Jurkat, Clone E6-1 (cell line): ENCODE measurements at regions not wholly inside any gene's neighbourhood (a gene's known extent, or its start where the extent isn't known, plus 50 kb on each side); places are given as distances from the start of the nearest gene placed in this dataset.

Experiments
- DNase-seq: peaks from one replicate; pipeline ENCODE4 v3.0.0-alpha.2; 2011; ENCODE audit warnings: low read depth, low spot score
- H3K4me3 ChIP-seq: 2 replicates; pipeline ENCODE4 v1.5.1; 2011; ENCODE audit warnings: mild to moderate bottlenecking, low read length, control low read depth, moderate library complexity

DNA sequence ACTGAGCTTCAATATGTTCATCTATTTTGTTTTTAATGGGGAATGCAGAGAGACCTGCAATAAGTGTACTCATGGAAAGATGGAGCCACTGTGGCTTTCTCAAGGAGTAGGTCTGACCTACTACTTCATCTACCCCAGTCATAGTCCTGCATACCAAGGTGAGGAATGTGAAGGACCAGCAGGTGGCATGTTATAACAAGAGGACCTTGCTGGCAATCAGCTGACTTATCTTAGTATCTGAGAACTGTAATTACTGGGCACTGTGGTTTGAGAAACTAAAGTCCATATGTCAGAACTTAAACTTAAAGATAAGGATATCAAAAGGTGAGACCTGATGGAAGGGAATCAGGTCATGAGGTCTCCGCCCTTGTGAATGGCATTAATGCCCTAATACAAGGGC lies 1104.2 kb downstream of the BCL11A start:
- DNase-seq: peak; percentile 31
- H3K4me3 ChIP-seq: no peak overlapping the region

DNA sequence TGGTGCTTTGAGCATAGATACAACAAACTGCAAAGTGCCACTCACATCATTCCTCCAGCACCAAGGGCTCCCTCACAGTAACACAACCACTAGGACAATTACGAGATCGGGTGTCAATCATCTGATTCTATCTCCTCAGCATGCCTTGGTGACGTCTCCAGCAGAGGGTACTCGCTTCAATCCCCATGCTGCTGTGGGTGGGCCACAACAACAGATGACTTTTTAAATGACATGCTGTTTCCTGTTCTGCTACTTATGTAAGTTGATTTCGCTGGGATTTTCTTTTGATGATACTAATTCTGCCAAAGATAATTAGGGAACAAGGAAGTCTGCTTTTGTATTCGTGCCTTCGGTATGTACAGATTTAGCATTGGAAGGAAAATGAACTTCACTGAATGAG lies 1113.0 kb downstream of the BCL11A start:
- no peak for DNase-seq
- H3K4me3 ChIP-seq: no peak overlapping the region

DNA sequence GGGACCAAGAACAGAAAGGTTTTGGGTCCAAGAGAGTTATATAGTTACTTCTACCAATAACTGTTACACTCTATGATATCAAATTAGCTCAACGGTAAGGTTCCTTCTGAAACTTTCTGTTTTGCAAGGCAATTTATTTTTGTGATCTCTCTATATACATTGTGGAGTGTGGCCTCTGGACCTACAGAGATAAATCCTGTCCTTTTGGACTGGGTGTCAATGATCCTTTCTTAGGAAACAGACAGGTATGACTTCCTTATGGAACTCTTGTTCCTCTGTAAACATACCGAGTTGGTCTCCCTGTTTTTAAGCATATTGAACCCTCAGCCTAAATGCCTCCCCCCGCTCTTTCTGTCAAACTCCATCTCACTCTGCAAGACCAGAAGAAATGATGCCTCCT lies 1117.8 kb downstream of the BCL11A start:
- DNase-seq: no peak
- no peak overlapping the region for H3K4me3 ChIP-seq

DNA sequence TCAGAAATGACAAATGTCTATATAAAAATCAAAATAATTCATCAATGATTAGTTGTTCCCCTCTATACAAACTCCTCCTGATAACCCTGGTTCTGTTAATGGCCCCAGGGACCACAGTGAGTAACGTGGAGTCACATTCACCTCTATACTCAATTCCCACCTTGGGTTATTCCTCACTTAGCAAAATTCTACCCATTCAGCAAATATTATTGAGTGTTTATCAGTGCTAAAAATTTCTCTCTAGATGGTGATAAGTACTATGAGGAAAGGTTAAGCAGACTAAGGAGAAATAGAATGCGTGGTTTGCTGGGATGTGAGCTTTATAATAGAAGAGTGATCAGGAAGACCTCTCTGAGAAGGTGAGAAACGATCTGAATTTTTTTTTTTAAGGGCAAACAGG lies 1124.5 kb downstream of the BCL11A start:
- no peak overlapping the region for H3K4me3 ChIP-seq
- no peak for DNase-seq

DNA sequence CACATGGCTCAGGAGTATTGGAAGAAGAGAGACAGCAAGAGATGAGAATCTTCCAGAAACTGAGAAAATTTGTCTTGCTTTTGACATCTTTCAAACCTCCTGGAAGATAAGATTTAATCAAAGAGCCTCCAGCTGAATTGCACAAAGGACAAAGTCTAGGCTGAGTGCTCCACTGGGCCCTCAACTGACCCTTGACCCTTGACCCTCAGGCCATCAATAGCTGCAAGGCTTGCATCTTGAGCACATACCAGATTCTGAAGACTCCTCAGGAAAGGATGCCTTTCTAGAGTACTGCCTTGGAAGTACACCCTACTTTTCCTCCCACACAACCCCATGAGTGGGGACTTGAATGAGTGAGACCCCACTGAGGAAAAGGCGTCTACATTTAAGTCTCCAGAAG lies 1125.5 kb downstream of the BCL11A start:
- no peak for DNase-seq
- no peak overlapping the region for H3K4me3 ChIP-seq

DNA sequence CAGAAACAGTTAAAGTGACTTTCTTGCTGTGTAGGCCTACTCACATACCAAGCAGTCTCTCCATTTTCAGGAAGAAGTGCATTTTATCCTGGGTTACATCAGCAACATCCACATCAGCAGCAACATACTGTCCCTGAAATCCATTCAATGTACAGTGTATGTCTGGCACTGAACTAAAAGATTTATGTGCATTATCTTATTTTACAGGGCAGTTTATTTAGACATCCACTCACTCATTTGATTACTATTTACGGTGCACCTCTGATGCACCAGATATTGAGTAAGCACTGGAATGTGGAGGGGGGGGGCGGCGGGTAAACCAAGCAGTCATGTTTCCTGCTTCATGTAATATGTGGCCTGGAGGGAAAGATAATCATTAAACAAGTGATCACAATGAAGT lies 1128.2 kb downstream of the BCL11A start:
- DNase-seq: no peak
- H3K4me3 ChIP-seq: no peak overlapping the region

DNA sequence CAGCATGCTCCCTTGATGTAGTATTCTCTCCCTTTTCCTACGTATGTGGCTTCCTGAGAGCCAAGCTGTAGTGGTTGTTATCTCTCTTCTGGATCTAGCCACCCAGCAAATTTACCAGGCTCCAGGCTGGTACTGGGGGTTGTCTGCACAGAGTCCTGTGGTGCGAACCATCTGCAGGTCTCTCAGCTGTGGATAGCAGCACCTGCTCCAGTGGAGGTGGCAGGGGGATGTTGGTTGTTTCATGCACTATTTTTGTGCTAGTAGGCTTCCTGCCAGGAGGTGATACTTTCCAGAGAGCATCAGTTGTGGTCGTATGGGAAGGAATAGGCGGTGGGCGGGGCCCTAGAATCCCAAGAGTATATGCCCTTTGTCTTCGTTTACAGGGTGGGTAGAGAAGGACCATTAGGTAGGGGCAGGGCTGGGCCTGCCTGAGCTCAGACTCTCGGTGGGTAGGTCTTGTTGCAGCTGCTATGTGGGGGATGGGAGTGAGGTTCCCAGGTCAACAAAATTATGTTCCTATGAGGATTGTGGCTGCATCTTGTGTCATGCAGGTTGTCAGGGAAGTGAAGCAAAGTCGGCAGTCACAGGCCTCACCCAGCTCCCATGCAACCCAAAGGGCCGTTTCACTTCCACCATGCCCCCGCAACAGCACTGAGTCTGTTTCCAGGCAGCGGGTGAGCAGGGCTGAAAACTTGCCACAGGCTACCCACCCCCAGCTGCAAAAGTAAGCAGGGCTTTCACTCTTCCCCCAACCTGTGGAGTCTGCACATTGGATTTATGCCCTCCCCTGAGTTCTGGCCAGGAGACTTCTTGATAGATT lies 1139.5 kb downstream of the BCL11A start:
- DNase-seq: peak; percentile 95
- H3K4me3 ChIP-seq: peak overlapping the region; percentile 2; the same call in 1 of the 2 replicates

DNA sequence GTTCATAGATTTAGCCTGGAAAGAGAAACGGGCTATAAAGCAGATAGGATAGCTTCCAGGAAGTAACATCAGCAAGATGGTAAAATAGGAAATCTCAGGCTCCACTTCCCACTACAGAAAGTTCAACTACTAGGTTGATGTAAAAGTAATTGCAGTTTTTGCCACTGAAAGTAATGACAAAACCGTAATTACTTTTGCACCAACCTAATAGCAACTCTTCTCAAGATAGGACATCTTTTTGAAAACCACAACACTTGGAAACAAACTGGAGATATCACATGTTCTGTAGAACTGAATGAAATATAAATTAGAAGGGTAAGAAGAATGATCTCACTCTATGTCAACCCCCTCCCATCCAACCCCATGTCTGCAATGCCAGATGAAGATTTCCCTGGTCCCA lies 1154.3 kb downstream of the BCL11A start:
- no peak for DNase-seq
- no peak overlapping the region for H3K4me3 ChIP-seq

DNA sequence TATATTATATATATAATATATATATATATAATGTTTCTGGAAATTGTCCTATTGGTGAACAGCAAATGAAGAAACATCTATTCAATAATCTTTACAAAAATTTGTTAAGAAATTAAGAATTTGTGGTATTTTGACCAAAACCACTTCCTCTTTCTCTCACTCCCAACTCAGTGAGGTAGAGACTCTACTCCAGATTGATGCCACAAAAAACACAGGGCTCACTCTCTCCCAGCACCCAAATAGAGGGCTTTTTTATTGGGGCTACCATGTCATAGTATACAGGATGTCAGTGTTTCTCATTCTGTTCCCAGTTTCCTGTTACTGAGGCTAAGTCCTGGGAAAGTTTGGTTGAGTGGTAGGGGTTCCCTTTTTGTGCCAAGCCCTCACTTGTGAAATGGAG lies 1155.4 kb downstream of the BCL11A start:
- peak; percentile 16 for DNase-seq
- no peak overlapping the region for H3K4me3 ChIP-seq

DNA sequence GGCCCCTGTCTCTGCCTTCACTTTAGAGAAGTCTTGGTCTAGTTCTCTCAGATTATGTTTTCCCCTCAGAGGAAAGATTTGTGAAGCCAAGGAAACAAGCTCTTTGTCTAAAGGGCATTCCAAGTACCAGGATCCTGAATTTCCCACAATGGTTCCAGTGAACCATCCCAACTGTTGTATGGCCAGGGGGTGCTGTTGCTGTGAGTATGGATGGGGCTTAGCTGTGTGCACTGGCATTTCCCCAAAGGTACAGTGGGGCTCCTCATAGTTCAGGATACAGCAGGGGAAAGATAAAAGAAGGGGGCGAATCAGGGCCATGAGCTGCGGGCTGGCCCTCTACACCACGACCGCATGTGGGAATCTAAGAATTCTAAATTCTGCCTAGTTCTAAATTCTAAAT lies 1154.0 kb upstream of the FANCL start:
- no peak overlapping the region for H3K4me3 ChIP-seq
- DNase-seq: no peak

DNA sequence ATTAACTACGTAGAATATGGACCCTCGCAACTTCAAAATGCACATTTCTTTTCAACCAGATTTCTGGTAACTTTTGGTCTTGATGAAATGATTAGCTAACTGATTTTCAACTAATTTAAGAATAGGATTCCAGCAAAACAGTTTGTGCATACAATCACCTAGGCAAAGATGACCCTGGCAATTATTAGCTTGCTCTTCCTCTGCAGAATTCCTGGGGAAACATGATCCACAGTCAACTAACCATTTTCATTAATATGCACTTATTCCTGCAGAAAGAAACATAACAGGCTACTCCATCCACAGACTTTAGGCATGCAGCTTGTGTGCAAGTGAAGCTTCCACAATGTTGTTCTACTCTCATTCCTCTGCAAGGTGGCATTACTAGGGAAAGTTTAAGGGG lies 1150.8 kb upstream of the FANCL start:
- no peak for DNase-seq
- H3K4me3 ChIP-seq: no peak overlapping the region

DNA sequence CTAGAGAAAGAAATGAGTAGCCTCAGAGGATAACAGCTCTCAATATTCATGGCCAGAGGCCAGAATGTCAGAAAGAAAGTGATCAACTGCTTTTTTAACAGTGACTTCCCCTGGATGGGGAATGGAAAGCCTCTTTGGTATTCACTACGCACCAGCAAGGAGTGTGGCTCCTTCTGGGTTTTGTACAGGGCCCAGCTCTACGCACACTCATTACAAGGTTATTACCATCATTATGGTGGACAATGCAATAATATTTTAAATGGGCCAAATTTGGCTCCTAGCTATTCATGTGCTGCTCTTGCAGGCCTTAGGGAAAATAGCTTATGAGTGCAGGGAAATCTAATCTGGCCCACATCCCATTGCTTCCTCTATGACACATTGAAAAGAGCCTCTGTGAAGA lies 1149.5 kb upstream of the FANCL start:
- no peak overlapping the region for H3K4me3 ChIP-seq
- DNase-seq: no peak

DNA sequence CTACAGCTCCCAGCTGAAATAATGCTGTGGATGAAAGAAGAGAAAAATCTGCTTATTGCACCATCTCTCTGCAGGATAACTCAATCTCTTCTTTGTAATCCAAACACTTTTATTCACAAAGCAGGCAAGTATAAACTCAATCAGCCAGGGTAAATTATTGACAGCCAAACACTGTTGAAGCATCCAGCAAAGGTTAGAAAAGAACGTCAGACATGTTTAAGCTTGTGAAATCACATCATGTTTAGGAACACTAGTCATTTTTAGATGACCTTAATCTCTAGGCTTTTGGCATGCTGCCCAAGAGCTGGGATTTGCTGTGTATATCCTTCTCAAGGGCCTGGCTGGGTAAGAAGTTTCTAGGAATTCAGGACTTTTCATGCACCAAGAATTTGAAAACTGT lies 1148.1 kb upstream of the FANCL start:
- H3K4me3 ChIP-seq: no peak overlapping the region
- DNase-seq: no peak

DNA sequence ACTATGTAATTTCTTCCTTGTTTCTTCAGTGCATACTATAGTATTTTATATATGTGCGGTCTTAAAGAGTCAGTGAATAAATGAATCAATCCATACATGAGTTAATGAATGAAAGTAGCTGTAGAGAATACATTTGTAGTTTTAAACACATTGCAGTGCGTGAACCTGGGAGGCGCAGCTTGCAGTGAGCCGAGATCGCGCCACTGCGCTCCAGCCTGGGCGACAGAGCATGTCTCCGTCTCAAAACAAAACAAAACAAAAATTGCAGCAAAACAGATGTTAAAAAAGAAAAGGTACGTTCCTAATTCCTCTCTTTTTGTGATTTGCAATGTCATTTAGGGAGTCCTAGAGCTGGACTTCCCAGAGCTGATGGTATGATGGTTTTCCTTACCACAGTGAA lies 1144.8 kb upstream of the FANCL start:
- no peak overlapping the region for H3K4me3 ChIP-seq
- no peak for DNase-seq

DNA sequence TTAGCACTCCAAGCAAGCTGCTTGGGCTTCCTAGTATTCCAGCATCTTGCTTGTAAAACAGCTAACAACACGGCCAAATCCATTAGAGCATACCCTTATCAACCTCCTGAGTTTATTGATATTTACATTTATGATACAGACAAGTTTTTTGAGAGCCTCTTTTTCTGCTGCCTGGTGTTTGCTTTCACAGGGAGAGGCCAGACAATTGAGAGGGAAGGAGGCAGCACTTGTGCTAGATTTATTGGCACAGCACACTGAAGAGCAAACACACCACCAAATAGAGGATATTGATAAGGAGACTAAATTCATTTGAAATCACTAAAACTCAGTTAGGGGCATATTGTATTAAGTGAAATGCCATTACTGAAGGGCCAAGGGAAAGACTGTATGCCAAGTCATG lies 1142.3 kb upstream of the FANCL start:
- no peak for DNase-seq
- H3K4me3 ChIP-seq: no peak overlapping the region

DNA sequence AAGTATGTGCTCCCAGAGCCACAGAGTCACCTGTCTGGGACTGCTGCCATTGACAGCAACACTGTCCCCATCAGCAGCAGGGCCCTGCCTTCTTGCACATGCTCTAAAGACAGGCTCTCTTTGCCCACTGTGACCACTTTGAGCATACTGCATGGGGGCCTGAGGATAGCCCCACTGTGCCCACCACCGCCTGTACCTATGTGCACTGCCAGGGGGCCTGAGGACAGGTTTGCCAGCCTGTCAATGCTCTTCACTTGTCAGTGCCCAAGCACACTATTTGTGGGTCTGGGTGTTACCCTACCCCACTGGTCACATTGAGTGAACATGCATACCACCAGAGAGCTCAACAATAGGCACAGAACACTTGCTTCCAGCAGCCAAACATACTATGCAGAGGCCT lies 1137.0 kb upstream of the FANCL start:
- DNase-seq: no peak

DNA sequence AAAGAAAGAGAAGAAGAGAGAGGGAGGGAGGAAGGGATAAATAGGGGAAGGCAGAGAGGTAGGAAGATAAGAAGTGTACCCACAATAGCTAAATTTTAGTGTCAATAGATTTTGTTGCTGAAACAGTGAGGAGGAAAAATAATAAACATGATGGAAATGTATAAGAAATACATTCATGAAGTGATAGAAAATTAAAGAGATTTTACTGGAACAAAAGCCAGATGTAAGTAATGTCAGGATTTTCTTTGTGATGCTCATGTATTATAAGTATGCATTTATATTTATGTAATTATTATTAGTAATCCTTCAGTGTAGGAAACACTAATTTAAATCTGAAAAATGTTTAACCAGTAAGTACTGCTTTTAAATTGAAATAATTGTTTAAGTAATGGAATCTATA lies 1125.2 kb upstream of the FANCL start:
- DNase-seq: no peak
- H3K4me3 ChIP-seq: no peak overlapping the region

More for the DNA sequence above, 1137.0 kb upstream of the FANCL start:
- no peak overlapping the region for H3K4me3 ChIP-seq

DNA sequence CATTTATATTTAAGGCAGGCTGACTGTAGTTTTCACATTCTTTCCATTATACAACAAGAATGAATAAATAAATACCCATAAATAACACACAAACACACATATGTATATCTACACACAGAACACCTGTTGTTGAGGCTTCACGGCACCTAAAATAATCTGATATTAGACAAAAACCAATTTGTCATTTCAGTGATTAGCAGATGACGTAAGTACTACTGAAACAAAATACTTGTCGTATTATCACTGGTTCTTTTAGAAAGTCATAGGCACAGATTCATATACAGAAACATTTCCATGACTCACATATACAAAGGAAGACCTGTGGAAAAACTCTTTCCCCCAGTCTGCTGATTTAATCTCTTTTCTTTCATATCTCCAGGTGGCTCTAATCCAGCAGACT lies 1113.4 kb upstream of the FANCL start:
- DNase-seq: no peak
- no peak overlapping the region for H3K4me3 ChIP-seq

DNA sequence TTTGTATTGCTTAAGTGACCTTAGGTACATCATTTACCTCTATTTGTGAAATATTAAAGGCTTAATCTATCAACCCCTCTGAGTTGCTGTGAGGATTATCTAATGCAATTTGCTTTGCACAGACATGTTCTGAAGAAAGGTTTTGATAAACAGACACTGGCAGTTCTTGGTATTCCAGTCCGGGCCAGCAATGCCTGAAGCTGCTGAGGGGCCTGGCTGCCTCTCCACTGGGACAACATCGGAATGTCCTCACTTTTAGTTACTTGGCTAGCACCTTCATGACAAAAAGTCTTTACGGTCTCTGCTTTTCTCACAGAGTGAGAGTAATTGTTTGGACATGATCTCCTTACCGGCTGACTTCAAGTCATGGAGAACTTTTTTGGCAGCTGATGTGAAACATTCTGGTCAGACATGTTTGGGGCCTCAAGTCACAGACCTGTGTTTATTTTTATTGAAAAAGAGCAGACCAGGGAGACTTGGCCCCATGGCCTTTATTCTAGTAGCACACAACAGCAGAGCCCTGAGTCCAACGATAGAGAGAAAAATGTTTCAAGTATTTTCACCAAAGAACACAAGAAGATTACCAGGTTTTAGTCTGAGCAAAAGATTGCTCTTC lies 1112.3 kb upstream of the FANCL start:
- no peak for DNase-seq
- no peak overlapping the region for H3K4me3 ChIP-seq

DNA sequence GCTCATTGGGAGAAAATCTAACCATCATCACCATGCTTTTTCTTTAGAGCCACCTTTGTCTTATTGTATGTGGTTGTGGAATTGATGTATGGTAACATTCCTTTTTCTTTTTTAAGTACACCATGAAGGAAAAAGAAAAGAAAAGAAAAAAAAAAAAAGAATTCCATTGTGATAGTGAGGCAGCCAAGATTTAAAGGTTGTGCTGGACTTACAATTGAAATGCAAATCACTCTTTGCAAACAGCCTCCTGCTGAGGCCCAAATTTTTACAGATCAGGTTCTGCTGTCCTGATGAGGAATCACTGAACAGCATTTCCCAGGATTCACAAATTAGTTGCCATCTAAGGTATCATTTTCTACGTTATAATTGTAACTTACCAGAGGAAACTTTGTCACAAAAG lies 1101.0 kb upstream of the FANCL start:
- no peak for DNase-seq
- H3K4me3 ChIP-seq: no peak overlapping the region

DNA sequence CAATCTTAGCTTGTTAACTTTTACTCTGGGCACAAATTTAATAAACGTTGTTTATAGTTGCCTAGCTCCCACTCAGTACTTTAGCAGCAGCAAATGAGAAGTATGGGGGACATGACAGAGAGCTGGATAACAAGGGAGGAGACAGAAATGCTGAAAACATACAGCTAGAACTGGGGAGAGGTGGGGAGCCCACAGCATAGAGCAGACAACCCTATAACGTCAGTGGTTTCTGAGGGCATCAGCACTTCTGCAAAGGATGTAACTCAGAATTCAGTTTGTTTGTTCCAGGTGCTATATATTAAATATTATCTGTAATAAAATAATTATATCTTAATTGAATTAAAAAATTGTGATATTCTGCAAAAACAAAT lies 1098.7 kb upstream of the FANCL start:
- H3K4me3 ChIP-seq: no peak overlapping the region
- no peak for DNase-seq
